H1 (cell line): ENCODE measurements at regions not wholly inside any gene's neighbourhood (a gene's known extent, or its start where the extent isn't known, plus 50 kb on each side); places are given as distances from the start of the nearest gene placed in this dataset.
A peak's percentile ranks its signal among the peaks of the same experiment; 100 is the strongest.

Experiments
- CTCF ChIA-PET: fragments of 300-600 bp; sonication (Branson Sonifier 250); formaldehyde crosslinking; loops from one replicate; lab custom pipeline; 2021; ENCODE audit not compliant: partially characterized antibody; lab: Charles Lee
- POLR2A ChIA-PET: fragments of 300-600 bp; sonication (Branson Sonifier 250); formaldehyde crosslinking; loops from one replicate; lab custom pipeline; 2021; ENCODE audit warnings: inconsistent platforms; ENCODE audit not compliant: partially characterized antibody; lab: Charles Lee
- DNase-seq, 2 experiments: peaks; one replicate each; pipeline versions ENCODE4 v3.0.0 to v3.0.0-alpha.2; 2010 to 2022; ENCODE audit warnings: low spot score in 2 of 2, low read depth in 1 of 2, mixed read lengths in 1 of 2
- FAIRE-seq: peaks from 2 replicates; lab custom pipeline; 2011; peaks lifted over from hg19 to GRCh38; lab: Jason Lieb, UNC
- H2AFZ ChIP-seq: 2 replicates; pipeline ENCODE4 v1.8.1; 2012; ENCODE audit warnings: low read length, inconsistent platforms
- H2AK5ac ChIP-seq: 2 replicates; pipeline ENCODE4 v1.6.1; 2013; ENCODE audit warnings: low read depth, low read length
- H2BK120ac ChIP-seq: replicated peaks from 2 replicates; pipeline ENCODE3; 2013; ENCODE audit warnings: low read depth, low read length, inconsistent platforms
- H2BK12ac ChIP-seq: 2 replicates; pipeline ENCODE4 v1.6.1; 2013; ENCODE audit warnings: low read depth, low read length
- H2BK15ac ChIP-seq: 2 replicates; pipeline ENCODE4 v1.6.1; 2013; ENCODE audit warnings: low read length
- H2BK20ac ChIP-seq: 2 replicates; pipeline ENCODE4 v1.6.1; 2013; ENCODE audit warnings: low read length
- H2BK5ac ChIP-seq: 2 replicates; pipeline ENCODE4 v1.6.1; 2013; ENCODE audit warnings: low read depth, low read length
- H3K14ac ChIP-seq: 2 replicates; pipeline ENCODE4 v1.6.1; 2013; ENCODE audit warnings: inconsistent platforms; ENCODE audit not compliant: insufficient read length
- H3K18ac ChIP-seq: 2 replicates; pipeline ENCODE4 v1.6.1; 2013; ENCODE audit warnings: low read length; ENCODE audit errors: extremely low read depth
- H3K23ac ChIP-seq: 2 replicates; pipeline ENCODE4 v1.6.1; 2013; ENCODE audit warnings: inconsistent platforms; ENCODE audit not compliant: insufficient read length
- H3K23me2 ChIP-seq: 2 replicates; pipeline ENCODE4 v1.6.1; 2013; ENCODE audit warnings: low read depth, low read length
- H3K27ac ChIP-seq: 2 replicates; pipeline ENCODE4 v1.6.1; 2011; ENCODE audit warnings: low read depth, low read length, inconsistent platforms
- H3K27me3 ChIP-seq, 4 experiments: replicated peaks in 1 of 4; 1 replicate in 1 of 4; 2 replicates in 3 of 4; pipeline versions ENCODE4 v1.6.1 to v1.8.1; 2011 to 2013; ENCODE audit warnings: low read length in 3 of 4, mild to moderate bottlenecking in 3 of 4, inconsistent platforms in 2 of 4, mixed read lengths in 2 of 4, moderate library complexity in 1 of 4; ENCODE audit not compliant: control insufficient read depth in 3 of 4, insufficient read depth in 3 of 4; ENCODE audit errors: extremely low read depth in 1 of 4
- H3K36me3 ChIP-seq, 4 experiments: 2 replicates each; pipeline versions ENCODE4 v1.6.1 to v1.8.1; 2011 to 2013; ENCODE audit warnings: mild to moderate bottlenecking in 4 of 4, low read length in 3 of 4, moderate library complexity in 2 of 4, control low read depth in 1 of 4, inconsistent platforms in 1 of 4; ENCODE audit not compliant: insufficient read depth in 4 of 4, control insufficient read depth in 2 of 4
- H3K4ac ChIP-seq: replicated peaks from 2 replicates; pipeline ENCODE3; 2013; ENCODE audit warnings: low read length, low read depth, mixed read lengths, inconsistent platforms; ENCODE audit not compliant: insufficient read length
- H3K4me1 ChIP-seq, 4 experiments: replicated peaks in 1 of 4; 1 replicate in 1 of 4; 2 replicates in 3 of 4; pipeline versions ENCODE4 v1.6.1 to v1.8.1; 2011 to 2013; ENCODE audit warnings: low read length in 3 of 4, inconsistent platforms in 2 of 4, mixed read lengths in 1 of 4; ENCODE audit not compliant: insufficient read depth in 4 of 4, control insufficient read depth in 3 of 4
- H3K4me2 ChIP-seq, 2 experiments: 2 replicates each; pipeline versions ENCODE4 v1.6.1 to v1.8.1; 2011 to 2013; ENCODE audit warnings: low read depth in 2 of 2, low read length in 2 of 2, control low read depth in 1 of 2, inconsistent platforms in 1 of 2, mild to moderate bottlenecking in 1 of 2; ENCODE audit not compliant: insufficient read depth in 1 of 2
- H3K4me3 ChIP-seq, 4 experiments: fragments of 200-600, 300-600 bp in 1 of 4; sonication (generic), shearing (Covaris generic), sonication (Bioruptor Twin) in 1 of 4; 2 replicates each; pipeline versions ENCODE4 v1.5.1 to v1.8.1; 2011 to 2016; ENCODE audit warnings: low read length in 4 of 4, low read depth in 3 of 4, control low read depth in 2 of 4, inconsistent platforms in 2 of 4, mild to moderate bottlenecking in 2 of 4, mixed read lengths in 1 of 4, moderate library complexity in 1 of 4; ENCODE audit not compliant: insufficient read depth in 2 of 4; ENCODE audit errors: extremely low read depth in 1 of 4
- H3K56ac ChIP-seq: replicated peaks from 2 replicates; pipeline ENCODE3; 2013; ENCODE audit warnings: low read depth, mild to moderate bottlenecking, mixed read lengths, low read length, inconsistent platforms; ENCODE audit not compliant: insufficient read length
- H3K79me1 ChIP-seq: 2 replicates; pipeline ENCODE4 v1.6.1; 2013; ENCODE audit warnings: low read depth, low read length, control low read depth
- H3K79me2 ChIP-seq, 2 experiments: 2 replicates each; pipeline versions ENCODE4 v1.6.1 to v1.8.1; 2012 to 2013; ENCODE audit warnings: low read length in 2 of 2, mild to moderate bottlenecking in 2 of 2, inconsistent platforms in 1 of 2; ENCODE audit not compliant: insufficient read depth in 2 of 2, control insufficient read depth in 1 of 2
- H3K9ac ChIP-seq, 4 experiments: replicated peaks in 1 of 4; 1 replicate in 1 of 4; 2 replicates in 3 of 4; pipeline versions ENCODE4 v1.6.1 to v1.8.1; 2011 to 2013; ENCODE audit warnings: low read depth in 3 of 4, low read length in 3 of 4, control low read depth in 2 of 4, mild to moderate bottlenecking in 2 of 4, moderate library complexity in 2 of 4, inconsistent platforms in 1 of 4; ENCODE audit errors: extremely low read depth in 1 of 4
- H3K9me3 ChIP-seq, 2 experiments: 2 replicates each; pipeline versions ENCODE4 v1.6.1 to v1.8.1; 2012 to 2013; ENCODE audit warnings: mild to moderate bottlenecking in 2 of 2, moderate library complexity in 2 of 2, control low read depth in 1 of 2, inconsistent platforms in 1 of 2, low read depth in 1 of 2, low read length in 1 of 2, mixed read lengths in 1 of 2; ENCODE audit not compliant: insufficient read depth in 2 of 2
- H4K20me1 ChIP-seq, 2 experiments: replicated peaks in 1 of 2; 2 replicates each; pipeline versions ENCODE3 to v1.8.1; 2011 to 2013; ENCODE audit warnings: inconsistent platforms in 2 of 2, low read length in 2 of 2, mild to moderate bottlenecking in 1 of 2; ENCODE audit not compliant: insufficient read depth in 2 of 2, control insufficient read depth in 1 of 2
- H4K5ac ChIP-seq: 2 replicates; pipeline ENCODE4 v1.6.1; 2013; ENCODE audit warnings: low read length, low read depth, mixed read lengths, inconsistent platforms; ENCODE audit not compliant: insufficient read length
- H4K8ac ChIP-seq: 2 replicates; pipeline ENCODE4 v1.8.0; 2013; ENCODE audit warnings: mild to moderate bottlenecking, moderate library complexity, low read length, inconsistent platforms; ENCODE audit not compliant: insufficient read depth; ENCODE audit errors: extremely low read depth
- H4K91ac ChIP-seq: replicated peaks from 2 replicates; pipeline ENCODE3; 2013; ENCODE audit warnings: low read length, mixed read lengths, inconsistent platforms; ENCODE audit not compliant: insufficient read length
- BACH1 ChIP-seq: IDR thresholded peaks from 2 replicates; pipeline ENCODE4 v1.6.1; 2012; ENCODE audit warnings: low read length, improper control_type of control experiment
- GABPA ChIP-seq: IDR thresholded peaks from 2 replicates; pipeline ENCODE4 v1.6.1; 2011; ENCODE audit warnings: mild to moderate bottlenecking, low read length, moderate library complexity, borderline replicate concordance; ENCODE audit not compliant: insufficient read depth
- HDAC2 ChIP-seq, 2 experiments: fragments of 300-600 bp in 1 of 2; sonication (generic) in 1 of 2; IDR thresholded peaks; 2 replicates each; pipeline ENCODE4 v1.6.1; 2011 to 2012; ENCODE audit warnings: low read depth in 2 of 2, low read length in 2 of 2, mild to moderate bottlenecking in 2 of 2, moderate library complexity in 2 of 2, borderline replicate concordance in 1 of 2, inconsistent platforms in 1 of 2
- KDM1A ChIP-seq: fragments of 200-600, 300-600 bp; sonication (generic); IDR thresholded peaks from 2 replicates; pipeline ENCODE4 v1.7.1; 2016; ENCODE audit warnings: mild to moderate bottlenecking, low read length, borderline replicate concordance
- MAFK ChIP-seq: IDR thresholded peaks from 2 replicates; pipeline ENCODE4 v1.6.1; 2012; ENCODE audit warnings: low read depth, mild to moderate bottlenecking, improper control_type of control experiment, low read length
- SIX5 ChIP-seq: IDR thresholded peaks from 2 replicates; pipeline ENCODE4 v1.6.1; 2011; ENCODE audit warnings: mild to moderate bottlenecking, low read depth, low read length
- WGBS, 2 experiments: shearing (Covaris generic) in 1 of 2; methylation state at CpG; one replicate each; pipeline versions ENCODE4 v1.1.6 to v1.1.7; 2013 to 2015; ENCODE audit warnings: low lambda C conversion rate in 2 of 2, mixed read lengths in 2 of 2, inconsistent platforms in 1 of 2, low coverage in 1 of 2, missing lambda C conversion rate in 1 of 2; ENCODE audit not compliant: insufficient replicate concordance in 2 of 2, insufficient coverage in 1 of 2, insufficient read length in 1 of 2; ENCODE audit errors: extremely low coverage in 1 of 2, missing lambda C conversion rate in 1 of 2; 5-methylcytosine and 5-hydroxymethylcytosine counted together

- ChIA-PET CTCF (interaction anchor here (0.5 to 0.6 kb wide), 2 partner anchors 51 to 1634 kb away, joined by 3 to 4 read pairs; no protein-coding TSS in a partner anchor), POLR2A (no interaction called here)
- Histone ChIP-seq H3K14ac (no peak overlapping the region), H4K8ac (no peak overlapping the region), H3K79me2 (no peaks in the 10 kb centered on the region), H3K4ac (no peak overlapping the region), H3K9me3 (peaks cover 0 to 6% of the 10 kb centered on the region in 2 experiments; a peak in 2 of 4 replicates), H2BK5ac (no peak overlapping the region), H3K27ac (no peak overlapping the region), H2BK15ac (no peak overlapping the region), H3K27me3 (no peaks in the 10 kb centered on the region), H3K23me2 (no peaks in the 10 kb centered on the region), H3K9ac (no peak overlapping the region), H2BK20ac (no peak overlapping the region), H3K4me2 (no peak overlapping the region), H3K4me3 (no peak overlapping the region), H3K79me1 (no peaks in the 10 kb centered on the region), H4K91ac (no peak overlapping the region), H3K23ac (no peak overlapping the region), H3K56ac (no peak overlapping the region), H4K5ac (no peak overlapping the region), H2BK120ac (no peak overlapping the region), H2AFZ (no peak overlapping the region), H2BK12ac (no peak overlapping the region; the same call in 1 of the 2 replicates), H2AK5ac (no peak overlapping the region), H3K36me3 (no peaks in the 10 kb centered on the region; a peak in 1 of 8 replicates), H4K20me1 (no peaks in the 10 kb centered on the region), H3K18ac (no peak overlapping the region), H3K4me1 (peaks cover 0 to 7% (median under 1%) of the 10 kb centered on the region in 4 experiments; a peak in 2 of 7 replicates)
- DNase-seq (no peak), FAIRE-seq (no peak)
- 95% methylated on average over 4 of the region's 4 CpGs; no CpG with 5 or more reads in 1 of the 2 experiments for WGBS, 2 experiments
- peak in 1 of 2 experiments; percentile 49; a peak in 1 of 4 replicates for TF ChIP-seq HDAC2 (IDR thresholded peaks at IDR 0.05; ENCODE audit: borderline replicate concordance in 1 of 2, low read depth in 2 of 2, low read length in 2 of 2)
- TF ChIP-seq BACH1: peak; percentile 84
- TF ChIP-seq KDM1A: peak; percentile 75; the same call in 1 of the 2 replicates
- peak; percentile 52; the same call in 1 of the 2 replicates for TF ChIP-seq MAFK
- TF ChIP-seq GABPA: no peak
- no peak for TF ChIP-seq SIX5
Observed at GRCh38 chr18:4870177-4870773, 326.8 kb downstream of the AKAIN1 start.
